ENCODE measurements at regions not wholly inside any gene's neighbourhood (a gene's known extent, or its start where the extent isn't known, plus 50 kb on each side); places are given as distances from the start of the nearest gene placed in this dataset.

- DNase-seq (ENCODE audit: low read depth): no peak
Measured at GRCh38 chrX:140848800-140849199, 139.2 kb downstream of the LINC00632 start.

DNA sequence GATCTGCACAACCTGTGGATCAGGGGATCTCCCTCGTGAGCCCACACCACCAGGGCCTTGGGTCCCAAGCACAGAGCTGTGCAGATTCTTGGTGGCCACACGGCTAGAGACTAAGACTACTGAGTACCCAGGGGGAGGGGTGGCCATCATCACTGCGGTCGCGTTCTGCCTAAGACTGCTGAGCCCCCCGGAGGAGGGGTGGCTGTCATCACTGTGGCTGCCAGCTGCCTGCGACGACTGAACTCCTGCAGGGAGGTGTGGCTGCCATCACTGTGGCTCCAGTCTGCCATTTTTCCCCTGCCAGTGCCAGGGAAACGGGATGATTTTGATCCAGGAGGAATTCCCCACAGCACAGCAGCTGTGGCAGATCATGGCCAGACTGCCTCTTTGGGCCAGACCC is 141.7 kb upstream of the SPANXB1 start:
- DNase-seq (ENCODE audit: low read depth): no peak

DNA sequence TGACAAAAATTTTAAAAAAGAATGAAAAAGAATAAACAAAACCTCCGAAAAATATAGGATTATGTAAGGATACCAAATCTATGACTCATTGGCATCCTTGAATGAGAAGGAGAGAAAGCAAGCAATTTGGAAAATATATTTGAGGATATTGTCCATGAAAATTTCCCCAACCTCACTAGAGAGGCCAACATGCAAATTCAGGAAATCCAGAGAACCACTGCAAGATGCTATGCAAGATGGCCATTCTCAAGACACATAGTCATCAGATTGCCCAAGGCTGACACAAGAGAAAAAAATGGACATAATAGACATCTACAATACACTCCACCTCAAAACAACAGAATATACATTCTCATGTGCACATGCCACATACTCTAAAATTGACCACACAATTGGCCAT is 135.9 kb upstream of the SPANXB1 start:
- no peak for DNase-seq (ENCODE audit: low read depth)

- DNase-seq (ENCODE audit: low read depth): no peak
Measured at GRCh38 chrX:140912606-140913005, 89.8 kb upstream of the SPANXB1 start.

GRCh38 chrX:140913802-140914501 is 88.4 kb upstream of the SPANXB1 start:
- no peak for DNase-seq (ENCODE audit: low read depth)

GRCh38 chrX:140916872-140917271 is 85.5 kb upstream of the SPANXB1 start:
- DNase-seq (ENCODE audit: low read depth): no peak

GRCh38 chrX:140917354-140918115 is 84.9 kb upstream of the SPANXB1 start:
- DNase-seq (ENCODE audit: low read depth): no peak

DNA sequence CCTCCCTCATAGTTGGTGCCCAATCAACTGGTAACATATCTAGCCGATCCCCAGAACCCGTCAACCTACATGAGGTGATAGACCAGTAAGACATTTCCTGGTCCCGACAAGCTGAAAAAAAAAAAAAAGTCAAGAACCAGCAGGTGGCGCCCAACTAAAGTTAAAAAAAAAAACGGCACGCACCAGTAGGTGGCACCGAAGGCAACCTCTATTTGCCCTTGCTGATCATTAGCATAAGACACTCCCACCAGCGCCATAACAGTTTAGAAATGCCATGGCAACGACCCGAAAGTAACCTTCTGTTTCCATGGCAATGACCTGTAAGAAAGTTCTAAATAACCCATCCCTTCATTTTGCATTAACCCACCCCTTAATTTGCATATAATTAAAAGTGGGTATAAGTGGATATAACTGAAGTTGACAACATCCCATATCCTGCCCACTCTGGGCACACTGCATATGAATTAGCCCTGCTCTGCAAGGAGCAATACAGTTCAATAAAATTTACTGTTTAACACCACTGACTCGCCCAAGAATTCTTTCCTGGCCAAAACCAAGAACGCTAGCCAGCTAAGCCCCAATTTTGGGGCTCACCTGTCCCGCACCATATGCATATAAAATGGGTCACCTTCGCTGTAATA is 83.9 kb upstream of the SPANXB1 start:
- DNase-seq (ENCODE audit: low read depth): peak; percentile 15

DNA sequence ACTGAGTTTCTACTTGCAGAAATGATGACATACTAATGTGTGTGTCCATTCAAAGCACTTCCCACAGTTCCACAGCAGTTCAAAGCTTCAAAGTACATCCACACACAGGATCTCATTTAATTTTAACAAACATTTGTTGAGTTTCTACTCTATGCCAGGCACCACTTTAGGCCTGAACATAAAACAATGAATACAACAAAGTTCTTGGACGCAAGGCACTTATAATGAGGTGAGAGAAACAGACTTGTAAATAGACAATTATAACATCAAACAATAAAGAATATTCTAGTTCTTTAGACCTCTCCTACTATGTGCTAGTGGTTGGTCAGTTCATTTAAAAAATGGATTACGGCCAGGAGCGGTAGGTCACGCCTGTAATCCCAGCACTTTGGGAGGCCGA is 82.0 kb upstream of the SPANXB1 start:
- no peak for DNase-seq (ENCODE audit: low read depth)

- DNase-seq (ENCODE audit: low read depth): no peak
Measured at GRCh38 chrX:140923118-140923517, 79.3 kb upstream of the SPANXB1 start.

DNA sequence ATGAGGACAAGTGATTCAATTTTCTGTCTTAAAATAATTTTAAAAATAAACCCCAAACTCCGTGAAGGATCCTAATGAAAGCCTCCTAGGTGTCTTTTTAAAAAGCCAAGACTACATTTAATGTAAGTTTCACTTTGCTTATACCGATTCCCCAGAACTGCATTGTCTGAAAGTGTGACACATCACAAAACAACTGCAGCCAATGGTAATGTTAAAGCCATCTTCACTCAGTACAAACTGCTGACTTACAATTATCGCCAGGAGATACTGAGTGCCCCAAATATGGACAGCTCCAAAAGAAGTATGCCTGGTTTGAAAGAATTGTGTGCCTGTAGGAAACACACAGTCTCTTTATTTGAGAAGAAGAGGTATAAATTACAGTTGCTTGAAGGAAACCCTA is 73.7 kb upstream of the SPANXB1 start:
- no peak for DNase-seq (ENCODE audit: low read depth)

DNA sequence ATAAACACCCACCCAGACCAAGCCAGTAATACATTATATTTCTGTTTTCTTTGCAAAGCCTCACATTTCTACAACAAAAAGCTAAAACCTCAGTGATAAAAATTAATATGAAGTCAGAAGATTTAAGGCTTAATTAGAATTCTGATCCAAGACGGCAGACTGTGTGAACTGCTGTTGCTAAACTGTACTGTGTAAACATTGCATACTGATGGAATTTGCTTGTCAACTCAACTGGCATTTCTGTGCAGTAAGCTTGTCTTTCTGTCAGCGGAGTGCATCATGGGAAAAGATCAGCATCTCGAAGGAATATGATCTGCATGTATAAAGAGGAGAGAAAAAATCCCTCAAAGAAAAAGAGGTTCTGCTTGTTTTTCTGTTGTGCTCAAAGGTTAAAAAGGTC is 69.4 kb upstream of the SPANXB1 start:
- DNase-seq (ENCODE audit: low read depth): no peak

- no peak for DNase-seq (ENCODE audit: low read depth)
Measured at GRCh38 chrX:140933874-140934655, 68.3 kb upstream of the SPANXB1 start.

DNA sequence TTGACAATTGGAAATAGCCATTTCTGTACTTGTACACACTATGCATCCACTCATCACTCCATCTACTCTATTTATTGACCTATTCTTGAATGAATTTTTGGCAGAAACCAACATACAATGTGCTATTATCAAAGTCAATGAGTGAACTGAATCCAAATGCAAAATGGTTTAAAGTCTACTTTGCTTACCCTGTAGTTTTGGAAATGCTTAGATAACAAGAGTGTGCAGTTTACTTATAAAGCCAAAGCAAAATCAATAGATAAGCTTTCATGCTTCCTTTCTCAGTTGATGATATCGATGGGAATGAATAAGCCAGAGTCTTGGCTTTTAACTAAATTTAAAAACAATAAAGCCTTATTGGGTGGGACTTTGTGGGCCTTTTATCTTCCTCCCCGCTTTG is 58.9 kb upstream of the SPANXB1 start:
- DNase-seq (ENCODE audit: low read depth): no peak

DNA sequence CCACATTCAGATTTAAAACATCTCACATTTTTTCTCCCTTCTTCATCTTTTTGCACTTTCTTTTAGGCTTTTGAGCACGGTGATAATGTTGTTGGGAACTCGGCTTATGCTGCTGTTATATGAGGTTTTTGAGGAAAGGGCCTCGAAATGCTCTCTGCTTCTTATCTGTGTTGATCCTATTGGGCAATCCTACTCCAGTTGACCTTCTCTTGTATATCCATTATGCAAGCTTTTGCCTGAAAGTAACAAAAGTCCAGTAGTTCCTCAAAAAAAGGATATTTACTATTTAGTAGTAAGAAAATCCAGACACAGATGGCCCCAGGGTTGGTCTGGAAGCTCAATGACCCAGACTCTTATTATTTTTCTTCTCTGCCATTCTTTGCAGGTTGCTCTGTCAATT is 57.7 kb upstream of the SPANXB1 start:
- no peak for DNase-seq (ENCODE audit: low read depth)

GRCh38 chrX:140948827-140949226 is 53.6 kb upstream of the SPANXB1 start:
- DNase-seq (ENCODE audit: low read depth): no peak

GRCh38 chrX:140949233-140949632 is 53.2 kb upstream of the SPANXB1 start:
- DNase-seq (ENCODE audit: low read depth): peak; percentile 1
